HG02970 (cell line): ENCODE measurements at regions not wholly inside any gene's neighbourhood (a gene's known extent, or its start where the extent isn't known, plus 50 kb on each side); places are given as distances from the start of the nearest gene placed in this dataset.
"Not testable (repeated sequence)": the region's sequence is repeated elsewhere in the genome, so short reads cannot be mapped to it uniquely, and the experiment has no call there.

Source experiments
- ATAC-seq: cut with Tn5 transposase; IDR thresholded peaks from one replicate; pipeline ENCODE4 v1.9.1; 2021; ENCODE audit warnings: mild to moderate bottlenecking, moderate library complexity, moderate number of reproducible peaks; ENCODE audit not compliant: unreplicated experiment, low FRiP score

- ATAC-seq, result no peak
Measured at GRCh38 chr12:127773520-127773919, 493.4 kb upstream of the TMEM132C start.

DNA sequence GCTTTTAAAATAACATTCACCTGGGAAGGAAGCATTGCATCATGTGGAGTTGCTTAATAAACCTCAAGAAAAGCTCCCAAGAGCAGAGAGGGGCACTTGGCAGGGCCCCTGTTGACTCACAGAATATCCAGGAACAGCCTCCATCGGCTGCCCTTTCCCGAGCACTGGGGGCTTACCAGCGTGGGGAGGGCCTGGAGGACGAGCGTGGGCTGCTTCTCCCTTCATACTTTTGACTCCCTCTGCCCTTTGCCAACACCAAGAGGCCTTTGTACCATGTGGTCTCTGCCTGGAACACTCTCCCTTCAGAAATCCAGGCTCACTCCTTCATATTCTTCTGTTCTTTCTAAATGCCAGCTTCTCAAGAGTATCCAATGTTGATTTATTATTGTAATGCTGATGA lies 492.1 kb upstream of the TMEM132C start:
- ATAC-seq, result no peak

DNA sequence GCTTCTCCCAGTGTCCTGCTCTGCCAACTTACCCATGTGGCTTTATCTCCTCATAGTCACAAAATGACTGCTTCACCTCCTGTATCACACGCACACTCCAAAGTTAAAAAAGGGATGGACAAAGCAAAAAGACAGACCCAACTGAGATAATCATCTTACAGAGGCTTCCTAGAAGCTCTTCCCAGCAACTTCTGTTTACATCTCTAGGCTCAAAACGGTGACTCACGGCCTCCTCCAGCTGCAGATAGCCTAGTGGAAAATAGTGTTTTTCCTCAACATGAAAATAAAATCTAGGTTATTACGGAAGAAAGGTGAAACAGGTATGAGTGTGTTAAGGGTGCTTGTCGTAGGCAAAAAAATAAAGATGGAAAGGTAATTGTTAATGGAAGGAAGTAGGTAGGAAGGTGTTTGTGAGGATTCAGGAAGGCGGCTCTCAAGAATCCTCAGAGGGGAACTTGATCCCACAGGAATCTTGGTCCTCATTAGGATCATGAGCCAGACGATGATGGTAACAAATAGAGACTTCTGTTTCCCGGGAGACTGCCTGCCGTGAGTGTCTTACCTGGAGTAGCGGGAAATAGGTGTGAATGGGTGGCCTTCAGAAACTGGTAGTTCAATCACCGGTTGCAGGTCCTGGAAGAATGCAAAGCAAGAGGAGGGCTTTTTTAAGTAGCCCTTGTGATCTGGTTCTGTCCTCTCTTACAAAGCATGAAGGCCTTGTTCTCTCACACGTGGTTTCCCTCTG lies 487.5 kb upstream of the TMEM132C start:
- no peak for ATAC-seq

DNA sequence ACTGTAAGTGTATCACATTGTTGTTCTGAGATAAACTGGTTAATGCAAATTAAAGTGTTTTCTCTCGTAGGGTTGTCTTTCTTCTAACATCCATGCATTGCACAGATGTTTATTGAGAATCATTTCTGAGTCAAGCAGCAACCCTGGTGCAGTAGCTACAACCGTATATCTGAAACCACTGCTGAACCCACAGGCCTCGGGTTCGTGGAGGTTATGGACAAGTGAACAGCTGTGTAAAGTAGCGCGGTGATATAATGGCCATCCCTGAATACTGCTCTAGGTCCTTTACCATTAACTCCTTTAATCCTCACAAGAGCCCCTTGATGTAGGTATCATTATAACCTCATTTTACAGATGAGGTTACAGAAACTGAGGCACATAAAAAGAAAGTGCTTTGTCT lies 486.1 kb upstream of the TMEM132C start:
- no peak for ATAC-seq

- ATAC-seq, result no peak
Measured at GRCh38 chr12:127781336-127781735, 485.6 kb upstream of the TMEM132C start.

GRCh38 chr12:127785540-127785939 lies 481.4 kb upstream of the TMEM132C start:
- no peak for ATAC-seq

DNA sequence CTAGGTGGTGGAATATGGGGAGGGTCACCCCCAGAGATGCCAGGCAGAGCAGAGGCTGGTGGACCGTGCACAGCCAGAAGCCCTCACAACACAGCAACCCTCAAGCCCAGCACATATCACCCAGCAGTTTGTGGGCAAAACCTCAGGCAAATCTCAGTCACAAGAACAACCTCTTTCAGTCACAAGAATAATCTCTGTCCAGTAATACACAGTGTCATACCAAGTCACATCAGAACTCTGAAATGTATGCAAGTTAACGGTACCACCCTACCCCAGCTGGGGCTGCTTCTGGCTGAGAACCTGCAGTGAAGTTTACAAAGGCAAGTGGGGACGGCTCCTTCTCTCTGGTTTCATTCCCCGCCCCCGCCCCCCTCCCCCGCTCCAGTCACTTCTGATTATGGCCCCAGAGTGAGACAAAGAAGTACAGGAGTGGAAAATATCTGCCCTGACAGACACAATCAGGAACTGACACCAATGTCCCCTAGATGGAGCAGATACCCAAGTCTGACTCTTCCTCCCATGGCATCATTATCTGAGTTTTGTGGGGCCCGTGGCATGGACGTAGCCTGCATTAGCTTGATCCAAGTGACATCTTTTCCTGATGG lies 480.9 kb upstream of the TMEM132C start:
- ATAC-seq, result no peak

DNA sequence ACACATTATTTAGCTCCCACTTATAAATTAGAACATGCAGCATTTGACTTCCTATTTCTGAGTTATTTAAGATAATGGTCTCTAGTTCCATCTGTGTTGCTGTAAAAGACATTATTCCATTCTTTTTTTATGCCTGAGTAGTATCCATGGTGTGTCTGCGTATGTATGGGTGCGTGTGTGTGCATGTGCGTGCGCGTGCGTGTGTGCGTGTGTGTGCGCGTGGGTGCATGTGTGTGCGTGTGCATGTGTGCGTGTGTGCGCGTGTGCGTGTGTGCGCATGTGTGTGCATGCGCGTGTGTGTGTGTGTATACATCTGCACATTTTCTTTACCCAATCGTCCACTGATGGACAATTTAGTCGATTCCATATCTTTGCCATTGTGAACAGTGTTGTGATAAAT lies 479.4 kb upstream of the TMEM132C start:
- ATAC-seq, result no peak

- no peak for ATAC-seq
Measured at GRCh38 chr12:127790376-127790775, 476.6 kb upstream of the TMEM132C start.

GRCh38 chr12:127791217-127791616 lies 475.8 kb upstream of the TMEM132C start:
- no peak for ATAC-seq

GRCh38 chr12:127797918-127798317 lies 469.1 kb upstream of the TMEM132C start:
- ATAC-seq, result no peak

DNA sequence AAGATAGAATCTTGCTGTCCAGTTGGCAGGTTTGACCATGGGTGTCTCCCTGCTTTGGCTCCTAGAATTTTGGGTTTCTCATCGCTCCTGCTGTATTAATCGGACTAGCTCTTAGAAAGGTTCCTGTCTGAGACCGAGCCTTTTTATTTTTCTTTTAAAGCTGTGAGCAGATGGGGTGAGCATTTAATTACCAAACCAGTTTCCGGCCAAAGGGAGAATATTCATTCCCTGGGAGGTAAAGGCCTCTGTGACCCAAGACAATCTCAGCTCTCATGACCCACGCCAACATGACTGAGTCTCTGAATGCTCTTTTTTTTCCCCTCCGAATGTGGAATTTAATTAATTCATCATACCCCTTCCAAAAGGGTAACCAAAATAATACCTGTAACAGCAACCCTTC lies 464.7 kb upstream of the TMEM132C start:
- no peak for ATAC-seq

DNA sequence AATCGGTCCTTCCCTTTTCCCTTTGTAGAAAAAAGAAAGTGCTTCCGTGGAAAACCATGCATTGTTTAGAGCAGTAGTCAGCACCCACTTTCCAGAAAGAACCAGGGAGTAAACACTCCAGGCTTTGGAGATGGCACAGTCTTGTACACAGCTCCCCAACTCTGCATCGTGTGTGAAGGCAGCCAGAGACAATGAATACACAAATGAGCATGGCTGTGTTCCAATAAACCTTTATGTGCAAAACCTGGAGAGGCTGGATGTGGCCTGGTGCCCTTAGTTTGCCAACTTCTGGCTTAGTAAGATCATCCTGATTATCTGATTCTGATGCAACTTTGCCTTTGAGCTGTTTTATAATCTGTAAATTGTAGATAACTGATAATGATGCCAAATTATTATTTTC lies 463.4 kb upstream of the TMEM132C start:
- ATAC-seq, result no peak

DNA sequence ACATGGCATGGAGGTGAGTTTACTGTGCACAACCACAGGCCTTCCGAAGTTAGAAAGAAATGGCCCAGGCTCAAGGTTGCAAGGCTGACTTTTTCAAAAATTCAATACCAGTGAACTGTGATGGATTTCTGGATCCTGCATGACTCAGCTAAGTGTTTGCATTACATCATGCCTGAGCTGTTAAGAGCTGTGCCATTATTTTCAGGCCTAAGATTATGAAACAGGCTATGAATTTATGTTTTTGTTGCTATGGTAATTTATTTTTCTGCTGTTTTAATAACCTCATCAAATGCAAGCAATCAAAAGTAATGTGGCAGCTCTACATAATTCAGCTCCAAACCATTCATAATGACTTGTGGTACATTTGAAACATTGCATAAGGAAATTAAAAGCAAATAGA lies 457.7 kb upstream of the TMEM132C start:
- ATAC-seq, result no peak

GRCh38 chr12:127810041-127810440 lies 456.9 kb upstream of the TMEM132C start:
- no peak for ATAC-seq

- ATAC-seq, result not testable (repeated sequence)
Measured at GRCh38 chr12:127810459-127810858, 456.5 kb upstream of the TMEM132C start.

- ATAC-seq, result no peak
Measured at GRCh38 chr12:127811988-127812387, 455.0 kb upstream of the TMEM132C start.

GRCh38 chr12:127813147-127813546 lies 453.8 kb upstream of the TMEM132C start:
- ATAC-seq, result no peak

GRCh38 chr12:127819056-127819455 lies 447.9 kb upstream of the TMEM132C start:
- no peak for ATAC-seq

DNA sequence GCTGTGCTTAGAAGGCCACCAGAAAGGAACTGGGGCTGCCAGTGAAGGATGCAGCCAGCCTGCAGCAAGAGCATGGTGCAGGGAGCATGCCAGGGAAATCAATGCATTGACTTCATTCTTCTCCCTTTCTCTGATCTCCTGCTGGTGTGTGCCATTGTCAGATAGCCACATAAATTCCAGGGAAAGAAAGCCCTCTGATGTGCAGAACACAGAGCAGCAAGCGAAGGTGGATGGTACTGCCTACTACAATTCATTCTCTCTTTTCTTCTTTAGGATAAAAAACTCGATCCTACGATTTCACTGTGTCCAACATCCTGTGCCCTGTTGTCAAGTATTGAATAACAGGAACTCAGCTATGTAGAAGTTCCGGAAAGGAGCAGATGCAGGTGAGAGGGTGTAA lies 446.7 kb upstream of the TMEM132C start:
- no peak for ATAC-seq

- no peak for ATAC-seq
Measured at GRCh38 chr12:127820846-127821245, 446.1 kb upstream of the TMEM132C start.

DNA sequence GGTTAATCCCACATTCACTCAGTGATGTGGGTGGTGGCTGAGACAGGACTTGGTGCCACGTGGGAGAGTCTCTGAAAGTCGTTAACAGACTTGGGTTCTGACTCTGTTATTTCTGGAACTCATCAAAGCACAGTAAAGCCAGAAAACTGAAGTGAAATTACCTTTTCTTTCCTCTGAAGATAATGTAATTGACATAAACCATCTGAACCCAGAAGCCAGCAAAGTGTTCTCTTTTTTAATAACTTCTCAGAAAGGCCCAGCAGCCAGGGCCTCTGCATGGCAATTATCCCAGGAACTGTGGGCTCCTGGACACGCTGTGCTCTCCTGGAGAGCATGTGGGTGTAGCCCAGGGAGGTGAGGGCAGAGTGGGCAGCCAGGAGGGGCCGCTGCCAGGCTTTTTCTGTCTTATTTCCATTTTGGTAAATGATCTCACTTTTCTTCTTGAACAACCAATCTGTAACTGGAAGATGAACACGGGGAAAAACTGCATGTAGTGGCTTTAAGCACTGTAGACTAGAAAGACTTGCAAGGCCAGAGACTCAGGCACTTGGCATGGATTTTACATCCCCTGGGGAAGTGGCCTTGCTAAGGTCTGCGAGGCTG lies 444.1 kb upstream of the TMEM132C start:
- ATAC-seq, result no peak
